ENCODE measurements at regions not wholly inside any gene's neighbourhood (a gene's known extent, or its start where the extent isn't known, plus 50 kb on each side); places are given as distances from the start of the nearest gene placed in this dataset.

DNA sequence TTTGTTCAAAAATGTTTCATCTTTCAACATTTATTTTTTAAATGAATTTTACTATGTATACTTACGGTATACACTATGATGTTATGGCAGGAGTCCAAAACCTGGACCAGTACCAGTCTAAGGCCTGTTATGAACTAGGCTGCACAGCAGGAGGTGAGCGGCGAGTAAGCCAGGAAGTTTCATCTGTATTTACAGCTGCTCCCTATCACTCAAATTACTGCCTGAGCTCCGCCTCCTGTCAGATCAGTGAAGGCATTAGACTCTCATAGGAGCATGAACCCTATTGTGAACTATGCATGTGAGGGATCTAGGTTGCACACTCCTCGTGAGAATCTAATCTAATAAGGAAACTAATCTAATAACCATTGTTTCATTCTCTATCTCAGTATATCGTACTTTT, 715.5 kb upstream of the PTPRD start:
- no peak for DNase-seq (ENCODE audit: extremely low spot score, unreplicated experiment)
- Mint-ChIP-seq H3K9me3 (no peaks in the 10 kb centered on the region), H3K36me3 (no peaks in the 10 kb centered on the region), H3K27me3 (no peaks in the 10 kb centered on the region), H3K4me3 (no peak overlapping the region), H3K4me1 (ENCODE audit: unreplicated experiment) (no peaks in the 10 kb centered on the region), H3K27ac (no peak overlapping the region)
- TF ChIP-seq CTCF (conservative IDR thresholded peaks at IDR 0.05) = no peak

DNA sequence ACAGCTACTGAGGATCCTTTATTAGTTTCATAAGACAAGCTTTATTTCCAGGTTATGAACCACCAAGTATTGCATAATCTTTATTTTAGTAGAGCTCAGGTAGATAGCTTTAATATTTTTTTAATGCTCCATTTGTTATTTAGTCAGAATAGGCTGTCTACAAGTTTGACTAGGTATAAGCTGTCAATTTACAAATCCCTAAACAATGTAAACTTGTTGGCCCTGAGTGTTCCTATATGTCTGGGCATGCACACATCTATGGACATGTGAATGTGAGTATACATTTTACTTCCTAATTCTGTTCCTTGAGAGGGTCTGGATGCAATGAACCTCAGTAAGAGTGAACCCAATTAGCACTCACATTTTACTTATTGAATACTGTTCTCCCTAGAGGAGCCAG, 722.2 kb upstream of the PTPRD start:
- Mint-ChIP-seq H3K27ac (no peak overlapping the region), H3K9me3 (no peaks in the 10 kb centered on the region), H3K4me3 (no peak overlapping the region), H3K36me3 (no peaks in the 10 kb centered on the region), H3K27me3 (no peaks in the 10 kb centered on the region), H3K4me1 (ENCODE audit: unreplicated experiment) (no peaks in the 10 kb centered on the region)
- no peak for TF ChIP-seq CTCF (conservative IDR thresholded peaks at IDR 0.05)
- no peak for DNase-seq (ENCODE audit: extremely low spot score, unreplicated experiment)

DNA sequence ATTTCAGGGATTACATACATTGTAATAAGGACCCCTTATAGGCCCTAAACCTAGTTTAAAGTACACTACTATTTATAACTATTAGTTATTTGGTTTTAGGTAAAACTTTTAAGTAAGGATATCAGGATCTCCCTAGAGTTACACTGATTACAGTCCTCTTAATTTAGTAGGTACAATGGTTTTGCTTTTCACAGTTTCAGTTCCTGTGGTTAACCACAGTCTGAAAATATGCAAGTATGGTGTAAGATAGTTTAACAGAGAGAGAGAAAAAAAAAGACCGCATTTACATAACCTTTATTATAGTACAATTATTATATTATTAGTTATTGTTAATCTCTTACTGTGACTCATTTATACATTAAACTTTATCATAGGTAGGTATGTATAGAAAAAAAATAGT, 725.3 kb upstream of the PTPRD start:
- Mint-ChIP-seq H3K27me3 (no peaks in the 10 kb centered on the region), H3K4me3 (no peak overlapping the region), H3K27ac (no peak overlapping the region), H3K36me3 (no peaks in the 10 kb centered on the region), H3K4me1 (ENCODE audit: unreplicated experiment) (no peaks in the 10 kb centered on the region), H3K9me3 (no peaks in the 10 kb centered on the region)
- TF ChIP-seq CTCF (conservative IDR thresholded peaks at IDR 0.05) = no peak
- no peak for DNase-seq (ENCODE audit: extremely low spot score, unreplicated experiment)

DNA sequence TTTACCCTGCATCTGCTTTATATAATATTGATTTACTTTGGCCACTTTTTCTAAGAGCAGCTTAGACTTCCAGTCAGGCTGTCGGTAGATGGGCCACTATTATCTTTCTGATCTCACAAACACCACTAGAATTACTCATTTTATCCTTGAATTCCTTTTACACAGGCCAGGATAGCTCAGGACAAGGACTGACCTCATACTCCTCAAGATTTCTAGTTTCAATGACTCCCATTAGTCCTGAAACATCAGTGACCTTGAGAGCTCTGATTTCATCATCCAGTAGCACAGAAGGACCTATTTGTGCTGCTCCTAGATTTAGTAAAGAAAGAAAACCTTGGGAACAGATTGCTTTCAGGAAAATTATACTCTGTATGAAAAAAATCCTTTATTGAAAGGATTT, 727.9 kb upstream of the PTPRD start:
- H3K9me3 Mint-ChIP-seq = no peaks in the 10 kb centered on the region
- no peaks in the 10 kb centered on the region for H3K4me1 Mint-ChIP-seq (ENCODE audit: unreplicated experiment)
- H3K27me3 Mint-ChIP-seq = no peaks in the 10 kb centered on the region
- H3K4me3 Mint-ChIP-seq = no peak overlapping the region
- no peak for DNase-seq (ENCODE audit: extremely low spot score, unreplicated experiment)
- H3K36me3 Mint-ChIP-seq = no peaks in the 10 kb centered on the region
- no peak overlapping the region for H3K27ac Mint-ChIP-seq
- TF ChIP-seq CTCF (conservative IDR thresholded peaks at IDR 0.05) = no peak

GRCh38 chr9:11347437-11347836, 734.6 kb upstream of the PTPRD start:
- Mint-ChIP-seq H3K4me3 (no peak overlapping the region), H3K9me3 (no peaks in the 10 kb centered on the region), H3K27me3 (no peaks in the 10 kb centered on the region), H3K27ac (no peak overlapping the region), H3K36me3 (no peaks in the 10 kb centered on the region), H3K4me1 (ENCODE audit: unreplicated experiment) (no peaks in the 10 kb centered on the region)
- TF ChIP-seq CTCF (conservative IDR thresholded peaks at IDR 0.05) = no peak
- DNase-seq (ENCODE audit: extremely low spot score, unreplicated experiment) = no peak

DNA sequence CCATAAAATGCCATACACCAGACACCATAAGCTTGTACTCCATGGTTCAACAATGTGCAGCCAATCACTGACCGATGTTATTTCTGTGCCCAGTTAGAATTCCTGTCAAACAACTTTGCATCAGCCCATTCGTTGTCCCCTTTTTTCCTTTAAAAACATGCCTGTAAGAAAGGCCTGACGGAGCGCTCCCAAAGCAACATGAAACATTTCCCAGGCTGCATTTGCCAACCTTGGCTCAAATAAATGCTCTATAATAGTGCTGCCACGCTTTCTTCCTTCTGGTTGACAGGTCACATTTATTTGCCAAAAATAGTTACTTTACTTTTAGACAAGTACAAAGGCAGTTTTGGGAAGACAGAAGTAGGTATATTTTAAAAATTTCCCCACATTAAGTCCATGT, 735.6 kb upstream of the PTPRD start:
- Mint-ChIP-seq H3K4me3 (no peak overlapping the region), H3K27me3 (no peaks in the 10 kb centered on the region), H3K36me3 (no peaks in the 10 kb centered on the region), H3K4me1 (ENCODE audit: unreplicated experiment) (no peaks in the 10 kb centered on the region), H3K27ac (no peak overlapping the region), H3K9me3 (no peaks in the 10 kb centered on the region)
- no peak for DNase-seq (ENCODE audit: extremely low spot score, unreplicated experiment)
- TF ChIP-seq CTCF (conservative IDR thresholded peaks at IDR 0.05) = no peak

Measured in type B pancreatic cell (in vitro differentiated cells).